T47D (cell line): ENCODE measurements at regions not wholly inside any gene's neighbourhood (a gene's known extent, or its start where the extent isn't known, plus 50 kb on each side); places are given as distances from the start of the nearest gene placed in this dataset.
"Not testable (repeated sequence)": the region's sequence is repeated elsewhere in the genome, so short reads cannot be mapped to it uniquely, and the experiment has no call there.

Experiments
- DNase-seq, 2 experiments: peaks; one replicate each; pipeline versions ENCODE4 v3.0.0 to v3.0.0-alpha.2; 2011 to 2012; ENCODE audit warnings: low read depth in 1 of 2, low spot score in 1 of 2
- JUND ChIP-seq: IDR thresholded peaks from 2 replicates; pipeline ENCODE4 v1.6.1; 2012; ENCODE audit warnings: low read depth
- in situ Hi-C: cut with HindIII; loops from 2 replicates; pipeline ENCODE4 v1.10.0; 2016; ENCODE audit warnings: low sequenced_read_pairs, low pct_unique_long_range_greater_than_20kb

DNA sequence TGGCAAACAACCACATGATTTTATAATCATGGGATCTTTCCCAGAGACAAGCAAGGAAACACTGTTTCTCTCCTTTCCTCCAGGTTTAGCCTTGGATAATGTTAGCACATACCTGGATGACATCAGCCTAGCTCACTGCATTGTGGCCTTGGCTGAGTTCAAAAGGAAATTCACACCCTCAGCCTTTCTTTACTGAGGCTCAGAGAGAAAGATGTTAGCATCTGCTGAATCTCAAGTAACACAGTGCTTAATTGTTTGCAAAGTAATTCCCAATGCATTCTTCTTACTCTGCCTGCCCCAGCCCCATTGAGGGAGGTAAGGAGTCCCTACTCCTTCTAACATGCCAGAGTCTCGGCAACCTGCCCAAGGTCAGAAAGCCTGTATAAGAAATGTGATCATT, 432.2 kb upstream of the LMCD1 start:
- TF ChIP-seq JUND, result no peak
- in situ Hi-C loops, result no loop called here
- no peak for DNase-seq

DNA sequence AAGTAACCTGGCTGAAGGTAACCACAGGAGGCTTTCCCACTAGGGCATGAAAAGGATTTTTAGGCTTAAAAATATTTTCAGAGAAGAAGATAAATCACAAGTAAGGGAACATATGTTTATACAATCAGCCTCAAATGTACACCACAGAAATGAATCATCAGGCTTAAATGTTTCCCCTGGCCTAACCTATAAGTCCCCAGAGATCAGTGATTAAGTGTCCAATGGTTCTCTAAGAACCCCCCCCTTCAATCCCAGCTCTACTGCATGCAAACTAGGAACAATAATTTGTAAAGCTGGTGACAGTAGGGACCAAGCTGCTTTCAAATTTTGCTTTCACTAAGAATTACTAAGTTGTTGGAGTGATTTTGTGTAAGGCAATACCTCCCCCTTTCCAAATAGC, 431.6 kb upstream of the LMCD1 start:
- in situ Hi-C loops, result no loop called here
- no peak for DNase-seq
- no peak for TF ChIP-seq JUND

DNA sequence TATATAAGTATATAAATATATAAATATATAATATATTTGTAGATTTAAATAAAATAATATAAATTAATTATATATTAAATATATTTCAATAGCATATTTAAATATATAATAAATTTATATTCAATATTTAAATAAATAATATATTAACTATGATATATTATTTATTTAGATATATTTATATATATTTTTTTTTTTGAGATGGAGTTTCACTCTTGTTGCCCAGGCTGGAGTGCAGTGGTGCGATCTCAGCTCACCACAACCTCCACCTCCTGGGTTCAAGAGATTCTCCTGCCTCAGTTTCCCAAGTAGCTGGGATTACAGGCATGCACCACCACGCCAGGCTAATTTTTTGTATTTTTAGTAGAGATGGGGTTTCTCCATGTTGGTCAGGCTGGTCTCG, 426.9 kb upstream of the LMCD1 start:
- in situ Hi-C loops, DNase-seq: not testable (repeated sequence)

DNA sequence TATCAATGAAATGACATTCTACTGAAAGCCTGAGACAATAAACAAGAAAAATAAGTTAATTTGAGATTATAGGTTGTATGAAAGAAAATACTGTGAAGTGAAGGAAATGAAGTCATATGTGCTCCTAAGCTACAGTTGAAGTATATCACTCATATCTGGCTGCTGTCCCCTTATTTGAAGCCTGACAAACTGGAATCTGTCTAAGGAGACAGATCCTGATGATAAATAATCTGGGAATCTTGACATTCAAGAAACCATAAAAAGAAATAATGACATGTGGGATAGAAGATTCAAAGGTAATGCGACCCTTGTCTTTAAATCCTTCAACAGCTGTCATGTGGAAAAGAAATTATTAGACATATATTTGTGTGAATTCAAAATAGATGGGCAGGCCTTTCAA, 424.5 kb upstream of the LMCD1 start:
- TF ChIP-seq JUND, result no peak
- no peak for DNase-seq
- in situ Hi-C loops, result no loop called here

DNA sequence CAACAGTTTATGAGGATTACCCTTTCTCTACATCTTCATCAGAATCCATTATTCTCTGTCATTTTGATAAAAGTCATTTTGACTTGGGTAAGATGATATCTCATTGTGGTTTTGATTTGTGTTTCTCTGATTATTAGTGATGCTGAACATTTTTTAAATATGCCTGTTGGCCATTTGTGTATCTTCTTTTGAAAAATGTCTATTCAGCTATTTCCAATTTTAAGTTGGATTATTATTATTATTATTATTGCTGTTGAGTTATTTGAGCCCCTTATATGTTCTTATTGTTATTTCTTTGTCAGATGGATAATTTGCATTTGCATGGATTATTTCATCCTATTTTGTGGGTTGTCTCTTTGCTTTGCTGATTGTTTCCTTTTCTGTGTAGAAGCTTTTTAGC, 421.2 kb upstream of the LMCD1 start:
- DNase-seq, result no peak
- in situ Hi-C loops, result no loop called here
- no peak for TF ChIP-seq JUND

DNA sequence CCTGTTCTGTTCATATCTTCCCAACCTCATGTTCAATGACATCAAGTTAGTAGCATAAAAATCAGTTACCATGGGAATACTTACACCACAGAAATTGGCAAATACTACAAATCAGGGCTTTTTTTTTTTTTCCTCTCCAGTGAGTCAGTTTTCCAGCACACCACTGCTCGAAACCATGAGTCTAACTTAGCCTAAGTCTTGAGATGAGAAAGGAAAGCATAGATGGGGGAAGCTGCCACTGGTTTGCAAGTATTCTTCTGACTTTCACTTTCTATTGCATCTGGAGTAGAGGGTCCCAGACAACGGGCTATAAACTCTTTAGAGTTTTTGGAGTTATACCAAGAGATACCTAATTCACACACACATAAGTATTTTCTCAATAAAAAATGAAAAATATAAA, 416.1 kb upstream of the LMCD1 start:
- no peak for DNase-seq
- in situ Hi-C loops, result no loop called here
- TF ChIP-seq JUND, result no peak

DNA sequence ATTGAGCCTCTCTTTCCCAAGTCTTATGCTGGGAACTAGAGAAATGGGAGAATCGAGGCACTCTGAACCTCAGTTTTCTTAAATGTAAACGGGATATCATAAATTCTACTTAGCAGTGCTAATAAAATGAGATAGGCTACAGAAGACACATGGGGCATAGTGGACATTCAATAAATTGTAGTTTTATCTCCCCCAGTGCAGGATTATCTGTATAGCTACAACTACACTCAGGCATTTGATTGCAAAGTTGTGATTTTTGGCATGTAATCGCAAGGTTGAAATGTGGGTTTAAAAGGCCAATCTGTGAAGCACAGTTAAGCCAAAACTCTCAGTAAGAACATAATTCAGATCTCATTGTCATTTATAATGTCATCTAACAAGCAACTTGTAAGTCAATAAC, 413.7 kb upstream of the LMCD1 start:
- TF ChIP-seq JUND, result no peak
- in situ Hi-C loops, result no loop called here
- DNase-seq, result no peak

DNA sequence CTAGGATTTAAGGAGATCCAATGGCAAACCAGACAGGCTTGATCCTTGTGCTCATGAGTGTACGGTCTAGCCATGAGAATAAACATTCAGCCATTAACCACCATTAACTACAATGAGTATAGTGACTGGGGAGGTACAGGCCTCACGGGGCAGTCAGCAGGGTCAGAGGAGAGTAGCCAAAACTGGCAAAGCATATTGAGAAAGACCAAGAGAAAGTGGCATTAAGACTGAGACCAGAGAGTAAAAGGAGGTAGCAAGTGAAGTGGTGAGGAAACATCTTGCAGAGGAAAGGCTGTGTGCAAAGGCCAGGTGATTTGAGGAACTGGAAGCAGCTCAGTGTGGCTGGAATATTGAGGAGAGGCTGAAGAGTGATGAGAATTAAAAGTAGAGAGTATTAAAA, 407.2 kb upstream of the LMCD1 start:
- no peak for TF ChIP-seq JUND
- DNase-seq, result no peak
- in situ Hi-C loops, result no loop called here

DNA sequence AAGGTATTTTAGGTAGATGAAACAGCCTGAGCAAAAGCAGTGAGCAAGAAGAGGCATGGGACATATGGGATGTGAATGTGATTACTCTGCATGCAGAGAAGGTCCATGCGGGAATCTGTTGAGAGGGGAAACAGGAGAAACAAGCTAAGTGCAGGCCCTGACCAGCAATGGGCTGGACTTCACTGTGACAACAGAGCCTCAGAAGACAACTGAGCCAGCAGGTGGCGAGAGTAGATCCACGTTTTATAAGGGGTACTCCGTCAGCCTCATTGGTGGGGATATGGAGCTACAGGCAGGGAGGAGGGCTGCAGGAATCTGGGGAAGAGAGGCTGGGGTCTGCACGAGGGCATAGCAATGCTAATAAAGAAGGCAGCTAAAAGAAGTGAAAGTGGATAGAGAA, 405.9 kb upstream of the LMCD1 start:
- TF ChIP-seq JUND, result no peak
- peak; percentile 3 to 27 for DNase-seq
- in situ Hi-C loops, result no loop called here

DNA sequence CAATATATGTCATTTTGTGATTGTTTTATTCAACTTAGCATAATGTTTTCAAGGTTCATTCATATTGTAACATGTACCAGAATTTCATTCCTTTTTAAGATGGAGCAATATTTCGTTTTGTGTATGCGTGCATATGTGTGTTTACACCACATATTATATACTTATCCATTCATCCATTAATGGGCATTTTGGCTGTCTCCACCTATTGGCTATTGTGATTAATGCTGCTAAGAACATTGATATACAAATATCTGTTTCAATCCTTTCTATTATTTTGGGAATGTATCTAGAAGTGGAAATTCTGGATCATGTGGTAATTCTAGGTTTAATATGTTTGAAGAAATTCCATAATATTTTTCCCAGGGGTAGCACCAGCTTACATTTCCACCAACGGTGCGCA, 403.9 kb upstream of the LMCD1 start:
- DNase-seq, result no peak
- in situ Hi-C loops, result no loop called here
- TF ChIP-seq JUND, result no peak

DNA sequence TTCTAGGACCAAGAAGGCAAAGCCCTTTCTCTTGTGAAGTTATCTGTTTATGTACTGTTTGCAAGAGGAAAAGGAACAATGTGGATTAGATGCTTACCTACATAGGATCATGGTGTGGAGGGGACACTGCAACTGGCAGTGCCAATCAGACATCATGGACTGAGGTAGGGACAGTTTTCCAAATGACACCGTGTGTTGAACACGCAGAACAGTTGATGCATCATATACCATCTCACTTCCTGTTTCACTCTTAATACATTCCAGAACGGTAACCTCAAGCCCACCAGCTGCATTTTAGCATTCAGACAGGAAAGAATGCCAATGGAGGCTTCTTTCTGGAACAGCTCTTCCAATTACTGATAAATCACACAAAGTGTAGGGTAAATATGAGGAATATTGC, 397.7 kb upstream of the LMCD1 start:
- TF ChIP-seq JUND, result no peak
- in situ Hi-C loops, result no loop called here
- DNase-seq, result no peak

DNA sequence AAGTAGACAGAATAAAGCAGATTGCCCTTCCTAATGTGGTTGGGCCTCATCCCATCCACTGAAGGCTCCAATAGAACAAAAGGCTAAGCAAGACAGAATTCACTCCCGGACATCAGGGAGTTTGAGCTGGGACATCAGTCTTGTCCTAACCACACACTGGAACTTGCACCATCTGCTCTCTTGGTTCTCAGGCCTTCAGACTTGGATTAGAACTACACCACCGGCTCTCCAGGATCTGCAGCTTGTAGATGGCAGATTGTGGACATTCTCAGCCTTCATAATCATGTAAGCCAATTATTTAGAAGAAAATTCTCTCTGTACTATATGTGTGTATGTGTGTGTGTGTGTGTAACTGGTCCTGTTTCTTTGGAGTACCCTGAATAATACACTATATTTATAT, 394.7 kb upstream of the LMCD1 start:
- in situ Hi-C loops, result no loop called here
- DNase-seq, result no peak
- no peak for TF ChIP-seq JUND

DNA sequence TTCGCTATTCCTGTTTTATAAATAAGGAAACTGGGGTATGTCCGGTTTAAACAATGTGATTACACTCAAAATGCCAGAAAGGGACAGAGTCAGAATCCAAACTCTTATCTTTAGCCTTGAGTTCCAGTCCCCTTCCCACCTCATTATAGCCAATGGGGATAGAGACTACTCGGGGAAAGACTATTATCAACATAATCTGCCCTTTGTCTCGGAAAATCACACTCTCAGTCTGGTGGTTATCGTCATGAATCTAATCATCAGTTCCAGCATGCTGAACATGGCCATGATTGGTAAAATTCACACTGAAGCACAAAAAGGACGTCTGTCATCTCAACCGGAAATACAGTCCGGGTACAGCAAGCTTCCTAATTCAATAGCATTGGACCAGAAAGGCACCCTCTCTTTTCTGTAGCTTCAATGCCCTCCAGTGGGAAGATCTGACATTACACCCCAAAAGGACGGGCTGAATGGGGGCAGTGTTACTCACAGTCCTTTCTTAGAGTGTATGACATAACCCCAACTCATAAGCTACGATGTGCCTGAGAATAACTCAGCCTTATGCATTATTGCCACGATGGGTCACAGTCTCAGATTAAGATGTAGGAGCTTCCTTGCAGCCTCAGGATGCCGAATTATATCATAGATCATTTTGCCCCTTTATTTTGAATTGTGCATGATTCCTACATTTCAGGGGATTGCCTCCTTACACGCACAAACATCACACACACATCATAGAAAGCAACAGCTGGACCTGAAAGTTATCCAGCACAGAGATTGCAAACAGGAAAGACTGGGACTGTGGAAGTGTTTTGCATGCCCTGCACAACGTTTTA, 390.4 kb upstream of the LMCD1 start:
- DNase-seq, result peak; percentile 31 to 81
- TF ChIP-seq JUND, result no peak
- in situ Hi-C loops, result no loop called here

DNA sequence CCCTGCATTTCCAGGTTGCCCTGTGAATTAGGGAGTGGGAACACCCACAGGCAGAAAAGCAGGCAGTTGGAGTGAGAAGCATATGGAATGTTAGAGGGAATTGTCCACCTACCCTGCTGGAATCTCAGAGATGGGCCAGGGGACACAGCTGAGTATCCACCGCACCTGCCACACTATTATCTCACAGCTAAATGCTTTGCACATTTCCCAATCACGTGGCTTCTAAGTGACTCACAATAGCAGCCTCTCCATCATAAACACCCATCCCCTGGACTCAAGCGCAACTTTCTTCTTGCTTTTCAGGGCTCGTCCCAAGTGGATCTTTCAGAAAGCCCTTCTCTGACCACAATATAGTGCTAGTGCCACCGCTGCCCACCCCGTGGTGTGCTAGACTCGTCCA, 389.0 kb upstream of the LMCD1 start:
- in situ Hi-C loops, result no loop called here

More for the DNA sequence above, 389.0 kb upstream of the LMCD1 start:
- DNase-seq, result no peak
- no peak for TF ChIP-seq JUND
